HG03039 (cell line): ENCODE measurements at regions not wholly inside any gene's neighbourhood (a gene's known extent, or its start where the extent isn't known, plus 50 kb on each side); places are given as distances from the start of the nearest gene placed in this dataset.

Experiments used
- ATAC-seq: cut with Tn5 transposase; IDR thresholded peaks from one replicate; pipeline ENCODE4 v1.9.1; 2021; ENCODE audit warnings: mild to moderate bottlenecking, moderate library complexity; ENCODE audit not compliant: unreplicated experiment

DNA sequence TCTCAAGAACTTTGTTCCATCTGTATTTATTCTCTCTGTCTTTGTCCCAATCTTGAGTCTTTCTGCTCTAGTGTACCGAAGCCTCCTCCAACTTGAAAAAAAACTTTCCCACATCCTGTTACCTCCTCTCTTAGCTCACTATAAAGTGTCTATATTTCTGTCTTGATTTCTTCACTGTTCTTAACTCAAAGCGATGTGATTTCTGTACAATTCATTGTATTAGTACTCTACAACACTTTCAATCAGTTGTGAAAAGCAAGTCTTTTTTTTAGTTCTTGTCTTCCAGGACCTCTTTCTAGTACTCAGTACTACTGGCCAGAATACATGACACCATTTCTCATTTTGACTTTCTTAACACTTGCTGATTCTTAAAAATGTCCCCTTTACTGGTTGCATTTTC lies 353.5 kb upstream of the SATB1 start:
- no peak for ATAC-seq

DNA sequence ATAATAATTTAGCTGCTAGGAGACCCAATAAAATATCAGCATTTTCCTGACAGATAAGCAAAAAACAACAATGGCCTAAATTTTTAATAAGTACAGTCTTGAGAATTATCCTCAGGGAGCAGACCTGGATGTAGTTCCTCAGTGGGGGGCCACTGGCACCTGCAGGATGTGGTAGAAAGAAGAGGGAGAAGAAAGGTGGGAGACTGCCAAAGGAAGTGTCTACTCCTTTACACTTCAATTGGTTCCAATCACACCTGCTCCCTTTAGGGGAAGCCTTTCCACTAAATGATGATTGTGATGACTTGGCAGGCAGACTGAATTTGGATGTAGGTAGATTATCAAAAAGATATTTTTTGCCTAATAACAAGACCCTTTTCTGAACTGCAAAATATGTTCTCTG lies 353.0 kb upstream of the SATB1 start:
- no peak for ATAC-seq

- ATAC-seq: no peak
Observed at GRCh38 chr3:18775501-18775900, 350.4 kb upstream of the SATB1 start.

GRCh38 chr3:18774319-18775088 lies 349.4 kb upstream of the SATB1 start:
- no peak for ATAC-seq

GRCh38 chr3:18772699-18773305 lies 347.7 kb upstream of the SATB1 start:
- ATAC-seq: no peak

- no peak for ATAC-seq
Observed at GRCh38 chr3:18771931-18772330, 346.8 kb upstream of the SATB1 start.

DNA sequence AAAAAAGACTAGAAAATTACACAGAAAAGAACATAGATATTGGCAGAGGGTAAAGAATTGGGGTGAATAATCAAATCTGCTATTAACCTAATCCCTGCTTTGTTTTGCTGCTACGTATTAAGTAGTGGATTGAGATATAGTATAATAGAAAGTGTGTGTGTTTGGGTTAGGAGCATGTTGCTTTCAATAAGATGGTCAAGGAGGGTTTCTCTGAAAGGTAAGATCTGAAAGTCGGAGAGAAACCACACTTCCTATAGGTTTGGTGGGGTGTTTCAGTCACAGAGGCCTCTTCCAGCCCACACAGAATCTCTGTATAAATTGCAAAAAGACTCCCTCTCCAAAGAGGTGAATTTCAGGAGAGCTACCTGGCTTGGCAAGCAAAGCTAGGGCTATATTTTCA lies 345.7 kb upstream of the SATB1 start:
- no peak for ATAC-seq

GRCh38 chr3:18767756-18768303 lies 342.7 kb upstream of the SATB1 start:
- no peak for ATAC-seq

- no peak for ATAC-seq
Observed at GRCh38 chr3:18766974-18767373, 341.8 kb upstream of the SATB1 start.

- no peak for ATAC-seq
Observed at GRCh38 chr3:18765662-18766061, 340.5 kb upstream of the SATB1 start.

GRCh38 chr3:18765161-18765560 lies 340.0 kb upstream of the SATB1 start:
- no peak for ATAC-seq

- no peak for ATAC-seq
Observed at GRCh38 chr3:18761530-18761929, 336.4 kb upstream of the SATB1 start.

DNA sequence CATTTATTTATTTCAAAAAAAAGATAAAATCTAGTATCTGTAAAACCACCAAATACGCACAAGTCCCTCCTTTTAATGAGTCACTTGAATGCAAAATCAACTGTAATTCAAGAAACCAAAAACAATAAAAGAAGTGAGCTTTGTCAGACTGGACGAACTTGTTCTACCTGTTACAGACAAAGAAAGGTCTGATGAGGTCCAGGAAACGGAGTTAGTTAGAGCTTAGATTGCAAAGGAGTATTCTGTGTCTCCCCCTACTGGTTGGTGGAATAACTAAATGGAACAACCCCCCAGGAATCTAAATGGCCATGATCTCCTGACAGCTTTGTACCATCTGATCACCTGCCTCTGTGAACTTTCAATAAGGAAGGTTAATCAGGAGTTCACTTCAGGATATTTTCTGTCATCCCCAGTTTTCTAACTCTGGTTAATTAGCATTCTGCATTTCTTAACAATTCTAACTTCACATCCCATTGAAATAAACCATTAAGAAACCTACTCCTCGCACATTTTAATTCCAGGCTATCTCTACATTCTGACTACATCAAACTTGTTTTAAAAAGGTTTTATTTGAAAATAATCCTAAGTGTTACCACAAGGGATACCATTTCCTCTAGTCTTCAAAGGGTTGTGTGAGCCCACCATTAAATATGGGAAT lies 333.0 kb upstream of the SATB1 start:
- peak; percentile 87 for ATAC-seq

GRCh38 chr3:18757476-18757875 lies 332.3 kb upstream of the SATB1 start:
- ATAC-seq: no peak

- ATAC-seq: no peak
Observed at GRCh38 chr3:18752273-18752934, 327.3 kb upstream of the SATB1 start.

GRCh38 chr3:18751514-18751913 lies 326.4 kb upstream of the SATB1 start:
- ATAC-seq: no peak

- ATAC-seq: no peak
Observed at GRCh38 chr3:18747383-18747782, 322.2 kb upstream of the SATB1 start.

DNA sequence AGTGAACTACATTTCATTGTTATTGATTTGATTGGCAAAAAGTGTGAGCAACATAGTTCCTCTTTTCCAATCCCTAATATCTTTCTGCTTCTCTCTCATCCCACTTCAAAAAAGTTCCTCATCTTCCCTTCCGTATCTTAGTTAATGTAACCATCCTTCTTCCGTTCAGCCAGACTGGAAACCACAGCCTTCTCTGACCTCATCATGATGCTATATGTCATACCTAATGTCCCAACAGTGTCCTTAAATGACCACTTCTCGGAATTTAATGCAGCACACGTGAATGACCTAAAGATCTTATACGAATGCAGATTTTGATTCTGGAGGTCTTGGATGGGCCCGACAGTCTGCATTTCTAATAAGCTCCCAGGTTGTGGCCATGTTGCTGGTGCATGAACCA lies 320.3 kb upstream of the SATB1 start:
- ATAC-seq: no peak

DNA sequence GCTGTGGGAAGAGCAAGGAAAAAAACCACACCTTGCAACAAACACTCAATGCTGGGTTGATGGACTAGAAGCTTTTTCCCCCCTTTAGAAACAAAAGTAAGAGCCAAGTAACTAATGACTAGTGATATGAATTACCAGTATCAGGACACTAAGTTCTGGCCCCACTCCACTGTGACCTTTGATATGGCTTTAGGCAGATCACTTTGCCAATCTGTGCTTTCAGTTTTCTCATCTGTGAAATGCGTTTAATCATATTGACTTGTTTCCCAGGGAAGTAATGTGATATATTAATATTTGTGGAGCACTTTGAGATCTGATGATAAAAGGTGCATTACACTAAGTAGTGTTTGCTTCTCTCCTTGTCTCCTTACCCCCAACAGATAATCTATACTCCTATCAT lies 319.3 kb upstream of the SATB1 start:
- no peak for ATAC-seq

DNA sequence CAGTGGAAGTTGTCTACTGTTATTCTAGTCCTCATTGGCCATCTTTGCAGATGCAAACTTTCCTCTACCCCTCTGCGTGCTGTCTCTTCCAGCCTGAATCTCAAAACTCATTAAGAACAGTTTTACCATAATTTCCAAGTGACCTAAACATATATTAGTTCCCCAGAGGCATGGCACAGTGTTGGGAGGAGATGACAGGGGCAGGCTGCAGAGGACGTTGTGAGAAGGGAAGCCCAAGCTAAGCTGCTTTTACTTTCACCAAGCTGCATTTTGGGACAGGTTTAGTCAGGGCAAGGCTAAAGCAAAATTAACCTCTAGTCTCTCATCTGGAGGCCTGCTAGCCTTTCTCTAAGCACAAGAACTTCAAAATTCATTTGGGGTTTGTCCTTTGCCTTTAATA lies 318.6 kb upstream of the SATB1 start:
- no peak for ATAC-seq
